SK-N-MC (cell line): ENCODE measurements at regions not wholly inside any gene's neighbourhood (a gene's known extent, or its start where the extent isn't known, plus 50 kb on each side); places are given as distances from the start of the nearest gene placed in this dataset.

Source experiments
- DNase-seq: peaks from one replicate; pipeline ENCODE4 v3.0.0-alpha.2; 2011; ENCODE audit warnings: low read depth, low spot score
- H3K27ac ChIP-seq: fragments of 200-600 bp; sonication (generic); 2 replicates; pipeline ENCODE4 v1.5.1; 2016; ENCODE audit warnings: mixed run types
- H3K36me3 ChIP-seq: fragments of 200-600 bp; sonication (generic); 2 replicates; pipeline ENCODE4 v1.6.1; 2017; ENCODE audit warnings: antibody characterized with exemption, low read length, mixed read lengths; ENCODE audit not compliant: insufficient read depth
- H3K4me3 ChIP-seq: fragments of 200-600 bp; sonication (generic); 2 replicates; pipeline ENCODE4 v1.5.1; 2016
- H3K9ac ChIP-seq: fragments of 200-600 bp; sonication (generic); 2 replicates; pipeline ENCODE4 v1.8.0; 2017; ENCODE audit warnings: mixed run types, mixed read lengths; ENCODE audit not compliant: insufficient read length
- H3K9me3 ChIP-seq: fragments of 200-600 bp; sonication (generic); 2 replicates; pipeline ENCODE4 v1.6.1; 2017; ENCODE audit warnings: low read depth, mild to moderate bottlenecking, antibody characterized with exemption, low read length, moderate library complexity, mixed read lengths
- EZH2 ChIP-seq: fragments of 200-600 bp; sonication (generic); IDR thresholded peaks from one replicate; pipeline ENCODE4 v1.6.1; 2017; ENCODE audit warnings: antibody characterized with exemption
- FOXP2 ChIP-seq: optimal IDR thresholded peaks from 2 replicates; pipeline ENCODE3; 2011; ENCODE audit warnings: mild to moderate bottlenecking, moderate library complexity; ENCODE audit not compliant: insufficient read depth; ENCODE audit errors: extremely low read length, control extremely low read depth
- POLR2AphosphoS5 ChIP-seq: IDR thresholded peaks from 2 replicates; pipeline ENCODE4 v1.6.1; 2012; ENCODE audit warnings: mild to moderate bottlenecking, low read depth, low read length, borderline replicate concordance

GRCh38 chr2:129299756-129300155 is 679.7 kb upstream of the RAB6C start:
- Histone ChIP-seq H3K36me3 (no peaks in the 10 kb centered on the region), H3K9ac (no peak overlapping the region), H3K4me3 (no peak overlapping the region), H3K27ac (no peak overlapping the region), H3K9me3 (no peaks in the 10 kb centered on the region)
- DNase-seq: no peak
- no peak for TF ChIP-seq POLR2AphosphoS5
- TF ChIP-seq EZH2: no peak
- no peak for TF ChIP-seq FOXP2

- Histone ChIP-seq H3K4me3 (no peak overlapping the region), H3K9ac (no peak overlapping the region), H3K27ac (no peak overlapping the region), H3K9me3 (no peaks in the 10 kb centered on the region), H3K36me3 (no peaks in the 10 kb centered on the region)
- DNase-seq: no peak
- TF ChIP-seq POLR2AphosphoS5: no peak
- no peak for TF ChIP-seq FOXP2
- no peak for TF ChIP-seq EZH2
Observed at GRCh38 chr2:129300456-129300855, 679.0 kb upstream of the RAB6C start.

GRCh38 chr2:129301431-129301913 is 678.0 kb upstream of the RAB6C start:
- no peak overlapping the region for H3K4me3 ChIP-seq
- no peak for DNase-seq
- no peaks in the 10 kb centered on the region for H3K36me3 ChIP-seq
- no peak overlapping the region for H3K9ac ChIP-seq
- TF ChIP-seq EZH2: no peak
- TF ChIP-seq POLR2AphosphoS5: no peak
- TF ChIP-seq FOXP2: no peak
- H3K9me3 ChIP-seq: no peaks in the 10 kb centered on the region
- H3K27ac ChIP-seq: no peak overlapping the region

DNA sequence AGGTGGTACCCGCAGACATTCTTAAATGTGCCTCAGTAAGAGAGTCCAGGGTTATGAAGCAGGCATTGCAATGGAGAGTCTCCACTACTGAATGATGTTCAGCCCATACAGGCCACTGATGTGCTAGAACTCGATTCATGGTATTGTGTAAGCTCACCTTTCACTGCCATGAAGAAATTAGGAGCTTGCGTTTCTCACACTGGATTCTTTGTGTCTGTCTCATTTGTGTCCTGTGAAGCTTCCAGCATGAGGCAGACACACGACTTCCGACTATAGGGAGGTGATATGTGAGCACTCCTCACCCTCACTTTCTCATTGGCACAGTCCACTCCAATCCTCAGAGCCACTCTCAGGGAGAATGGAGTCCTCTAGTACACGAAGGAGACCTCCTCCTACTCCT is 677.4 kb upstream of the RAB6C start:
- no peak overlapping the region for H3K9ac ChIP-seq
- no peak for DNase-seq
- no peaks in the 10 kb centered on the region for H3K36me3 ChIP-seq
- no peaks in the 10 kb centered on the region for H3K9me3 ChIP-seq
- H3K27ac ChIP-seq: no peak overlapping the region
- no peak overlapping the region for H3K4me3 ChIP-seq
- no peak for TF ChIP-seq EZH2
- no peak for TF ChIP-seq FOXP2
- no peak for TF ChIP-seq POLR2AphosphoS5

DNA sequence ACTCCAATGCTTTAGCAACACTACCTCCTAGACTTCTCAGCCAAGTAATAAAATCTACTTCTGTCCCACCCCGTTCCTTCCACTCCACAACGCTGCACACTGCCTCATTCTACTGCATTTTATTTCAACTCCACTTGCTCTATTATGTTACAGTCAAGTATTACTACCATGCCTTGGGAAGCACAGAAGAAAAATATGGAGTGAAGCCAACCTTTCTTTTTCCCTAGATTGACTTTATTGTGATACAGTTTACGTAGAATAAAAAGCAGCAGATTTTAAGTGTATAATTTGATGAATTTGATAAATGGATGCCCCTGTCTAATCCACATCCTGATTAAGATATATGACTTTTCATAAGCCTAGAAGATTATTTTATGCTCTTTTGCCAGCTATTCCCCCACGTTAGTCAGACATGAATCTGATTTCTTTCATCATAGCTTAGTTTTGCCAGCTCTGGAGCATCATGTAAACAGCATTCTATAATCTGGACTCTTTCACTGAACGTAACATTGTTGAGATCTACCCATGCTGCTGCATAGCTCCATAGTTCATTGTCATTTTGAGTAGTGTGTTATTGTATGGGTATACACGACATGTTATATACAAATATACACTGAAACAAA is 676.8 kb upstream of the RAB6C start:
- no peak overlapping the region for H3K27ac ChIP-seq
- no peaks in the 10 kb centered on the region for H3K9me3 ChIP-seq
- no peaks in the 10 kb centered on the region for H3K36me3 ChIP-seq
- TF ChIP-seq POLR2AphosphoS5 (no peak), FOXP2 (no peak), EZH2 (no peak)
- no peak overlapping the region for H3K4me3 ChIP-seq
- no peak for DNase-seq
- H3K9ac ChIP-seq: no peak overlapping the region

DNA sequence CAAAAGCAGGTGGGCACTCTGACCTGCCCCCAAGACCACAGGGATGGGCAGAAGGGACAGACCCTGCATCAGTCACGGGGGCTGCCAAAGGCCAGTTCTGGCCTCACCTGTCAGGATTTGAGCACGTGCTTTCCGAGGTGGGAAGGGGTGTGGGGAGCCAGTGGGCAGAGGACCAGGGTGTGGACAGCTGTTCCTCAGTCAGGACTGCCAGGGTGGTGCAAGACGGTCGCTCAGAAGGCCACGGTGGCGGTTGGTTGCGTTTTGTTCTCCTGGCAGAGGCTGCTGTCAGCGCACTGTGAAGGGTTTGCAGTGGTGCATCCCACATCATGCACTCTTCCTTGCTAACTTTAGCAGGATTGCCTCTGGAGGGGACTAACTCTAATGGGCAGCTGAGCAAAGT is 665.3 kb upstream of the RAB6C start:
- no peak overlapping the region for H3K4me3 ChIP-seq
- H3K9me3 ChIP-seq: no peaks in the 10 kb centered on the region
- H3K27ac ChIP-seq: no peak overlapping the region
- H3K36me3 ChIP-seq: no peaks in the 10 kb centered on the region
- no peak overlapping the region for H3K9ac ChIP-seq
- no peak for DNase-seq
- TF ChIP-seq EZH2 (no peak), FOXP2 (no peak), POLR2AphosphoS5 (no peak)

DNA sequence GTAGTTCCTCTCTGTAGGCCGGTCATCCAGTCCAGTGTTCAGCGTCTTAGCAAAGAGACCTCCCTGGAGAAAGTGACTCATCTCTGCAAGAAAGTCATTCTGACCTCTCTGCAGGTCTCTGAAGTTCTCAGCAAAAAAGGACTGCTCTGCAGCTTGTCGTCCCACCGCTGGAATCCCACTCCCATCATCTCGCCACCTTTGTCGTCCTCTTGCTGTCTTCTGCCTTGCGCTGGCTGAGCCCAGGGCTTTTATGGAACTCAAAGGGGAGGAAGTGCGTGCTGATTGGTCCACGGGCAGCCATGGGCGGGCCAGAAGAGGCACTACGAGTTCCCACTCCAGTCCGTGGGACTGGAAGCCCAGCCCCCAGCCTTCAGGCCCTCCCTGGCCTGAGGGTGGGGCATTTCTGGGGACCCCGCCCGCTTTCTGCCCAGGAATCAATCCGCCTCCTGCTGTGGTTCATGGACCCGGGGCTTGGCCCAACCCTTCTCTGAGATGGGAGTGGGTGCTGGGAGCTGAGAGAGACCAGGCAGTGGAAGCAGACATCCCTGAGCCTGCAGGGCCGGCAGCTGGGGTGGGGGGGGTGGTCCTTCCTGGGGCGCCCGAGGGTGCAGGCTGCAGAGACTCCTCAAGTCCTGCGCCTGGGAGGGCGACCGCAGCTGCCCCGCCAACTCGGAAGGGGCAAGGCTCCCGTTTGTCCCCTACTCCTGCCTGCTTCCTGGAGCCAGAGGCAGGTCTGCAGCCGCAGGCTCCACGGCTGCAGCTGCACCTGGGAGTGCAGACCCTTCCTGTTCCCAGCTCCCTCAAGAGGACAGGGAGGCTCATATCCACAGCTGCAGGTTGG is 660.7 kb upstream of the RAB6C start:
- Histone ChIP-seq H3K4me3 (no peak overlapping the region), H3K9ac (no peak overlapping the region), H3K27ac (no peak overlapping the region), H3K9me3 (no peaks in the 10 kb centered on the region), H3K36me3 (no peaks in the 10 kb centered on the region)
- TF ChIP-seq POLR2AphosphoS5 (no peak), FOXP2 (no peak), EZH2 (no peak)
- DNase-seq: no peak

GRCh38 chr2:129319422-129319717 is 660.1 kb upstream of the RAB6C start:
- no peaks in the 10 kb centered on the region for H3K36me3 ChIP-seq
- DNase-seq: no peak
- TF ChIP-seq EZH2 (no peak), POLR2AphosphoS5 (no peak), FOXP2 (no peak)
- H3K9me3 ChIP-seq: no peaks in the 10 kb centered on the region
- H3K4me3 ChIP-seq: no peak overlapping the region
- H3K9ac ChIP-seq: no peak overlapping the region
- H3K27ac ChIP-seq: no peak overlapping the region
